GM23338 (cell line): ENCODE measurements at regions not wholly inside any gene's neighbourhood (a gene's known extent, or its start where the extent isn't known, plus 50 kb on each side); places are given as distances from the start of the nearest gene placed in this dataset.

ENCODE experiments used
- ATAC-seq: fragments of 200-7000 bp; cut with Tn5 transposase; 3 replicates; pipeline ENCODE4 v1.9.1; 2020
- DNase-seq: peaks from one replicate; pipeline ENCODE4 v3.0.0-alpha.2; 2015; ENCODE audit warnings: low spot score
- H2AFZ ChIP-seq: fragments of 200-600 bp; sonication (generic); 2 replicates; pipeline ENCODE4 v1.8.0; 2016; ENCODE audit warnings: antibody characterized with exemption, mild to moderate bottlenecking, moderate library complexity
- H3F3A ChIP-seq: fragments of 200-600 bp; sonication (generic); replicated peaks from 2 replicates; pipeline ENCODE4 v1.8.0; 2017; ENCODE audit warnings: antibody characterized with exemption, mixed run types, low read depth
- H3K27ac ChIP-seq: fragments of 200-600 bp; sonication (generic); 2 replicates; pipeline ENCODE4 v1.6.1; 2016; ENCODE audit warnings: low read depth
- H3K27me3 ChIP-seq: fragments of 200-600 bp; sonication (generic); 2 replicates; pipeline ENCODE4 v1.8.0; 2016; ENCODE audit warnings: mild to moderate bottlenecking, mixed run types, moderate library complexity; ENCODE audit not compliant: insufficient read depth
- H3K36me3 ChIP-seq: fragments of 200-600 bp; sonication (generic); 2 replicates; pipeline ENCODE4 v1.8.0; 2016; ENCODE audit warnings: mild to moderate bottlenecking; ENCODE audit not compliant: insufficient read depth
- H3K4me1 ChIP-seq: fragments of 200-600 bp; sonication (generic); 2 replicates; pipeline ENCODE4 v1.8.0; 2016; ENCODE audit warnings: mild to moderate bottlenecking, moderate library complexity; ENCODE audit not compliant: insufficient read depth
- H3K4me2 ChIP-seq: fragments of 200-600 bp; sonication (generic); 2 replicates; pipeline ENCODE4 v1.7.1; 2017; ENCODE audit warnings: mixed run types
- H3K4me3 ChIP-seq: fragments of 200-600 bp; sonication (generic); 2 replicates; pipeline ENCODE4 v1.6.1; 2016; ENCODE audit warnings: mixed run types
- H3K79me2 ChIP-seq: fragments of 200-600 bp; sonication (generic); replicated peaks from 2 replicates; pipeline ENCODE4 v1.8.0; 2017; ENCODE audit warnings: mild to moderate bottlenecking; ENCODE audit not compliant: insufficient read depth
- H3K9me2 ChIP-seq: fragments of 200-600 bp; sonication (generic); 2 replicates; pipeline ENCODE4 v1.8.0; 2017; ENCODE audit not compliant: insufficient read depth
- H4K20me1 ChIP-seq: fragments of 200-600 bp; sonication (generic); replicated peaks from 2 replicates; pipeline ENCODE4 v1.8.0; 2017; ENCODE audit warnings: mild to moderate bottlenecking; ENCODE audit not compliant: insufficient read depth
- H3K27ac Mint-ChIP-seq: 2 replicates; pipeline ENCODE4 v1.8.0; 2020; ENCODE audit warnings: inconsistent platforms, mild to moderate bottlenecking, moderate library complexity, mixed read lengths
- H3K27me3 Mint-ChIP-seq: 3 replicates; pipeline ENCODE4 v1.8.0; 2022; ENCODE audit warnings: low read depth, mild to moderate bottlenecking, moderate library complexity, mixed read lengths, inconsistent platforms; ENCODE audit not compliant: insufficient read depth, poor library complexity
- H3K36me3 Mint-ChIP-seq: 3 replicates; pipeline ENCODE4 v1.8.0; 2021; ENCODE audit warnings: low read depth, mild to moderate bottlenecking, inconsistent platforms, moderate library complexity, mixed read lengths
- H3K4me1 Mint-ChIP-seq: 3 replicates; pipeline ENCODE4 v1.8.0; 2020; ENCODE audit warnings: mild to moderate bottlenecking, inconsistent platforms, mixed read lengths
- H3K4me3 Mint-ChIP-seq: 3 replicates; pipeline ENCODE4 v1.8.0; 2021; ENCODE audit warnings: moderate library complexity, mild to moderate bottlenecking, inconsistent platforms, mixed read lengths
- H3K9me3 Mint-ChIP-seq: 3 replicates; pipeline ENCODE4 v1.8.0; 2020; ENCODE audit warnings: moderate library complexity, mild to moderate bottlenecking, inconsistent platforms, mixed read lengths
- CREB1 ChIP-seq: fragments of 250-450 bp; sonication (Bioruptor Pico); IDR thresholded peaks from 2 replicates; pipeline ENCODE4 v1.5.0; 2020; ENCODE audit warnings: low read depth, mild to moderate bottlenecking, moderate library complexity
- EZH2 ChIP-seq: fragments of 200-600 bp; sonication (generic); IDR thresholded peaks from one replicate; pipeline ENCODE4 v1.8.0; 2017; ENCODE audit warnings: antibody characterized with exemption, mild to moderate bottlenecking, low read depth; ENCODE audit not compliant: unreplicated experiment
- EZH2phosphoT487 ChIP-seq: fragments of 200-600 bp; sonication (generic); IDR thresholded peaks from one replicate; pipeline ENCODE4 v1.8.1; 2018; ENCODE audit warnings: antibody characterized with exemption; ENCODE audit not compliant: unreplicated experiment
- POLR2AphosphoS5 ChIP-seq: IDR thresholded peaks from 2 replicates; pipeline ENCODE4 v1.6.1; 2016; ENCODE audit warnings: antibody characterized with exemption, low read depth
- STAT1 ChIP-seq: IDR thresholded peaks from one replicate; pipeline ENCODE4 v1.6.1; 2016; ENCODE audit warnings: antibody characterized with exemption; ENCODE audit not compliant: unreplicated experiment
- ZNF114 ChIP-seq: fragments of 250-450 bp; sonication (Bioruptor Pico); IDR thresholded peaks from 2 replicates; pipeline ENCODE4 v1.5.0; 2020; ENCODE audit warnings: mild to moderate bottlenecking, moderate library complexity
- ZNF331 ChIP-seq: fragments of 250-450 bp; sonication (Bioruptor Pico); IDR thresholded peaks from 2 replicates; pipeline ENCODE4 v1.5.0; 2020; ENCODE audit warnings: low read depth, mild to moderate bottlenecking, moderate library complexity
- TF ChIP-seq, protein P1 (sequence below), 2 experiments: fragments of 200-600 bp in 1 of 2; sonication (generic) in 1 of 2; conservative IDR thresholded peaks; 2 replicates each; pipeline versions ENCODE4 v1.5.1 to v1.6.1; 2016 to 2017; ENCODE audit warnings: antibody characterized with exemption in 2 of 2, low read depth in 2 of 2, mild to moderate bottlenecking in 2 of 2, moderate library complexity in 1 of 2
- TF ChIP-seq, protein P2 (sequence below): IDR thresholded peaks from 2 replicates; pipeline ENCODE4 v1.6.1; 2016; ENCODE audit warnings: antibody characterized with exemption
- TF ChIP-seq, protein P3 (sequence below): IDR thresholded peaks from one replicate; pipeline ENCODE4 v1.6.1; 2018; ENCODE audit warnings: antibody characterized with exemption; ENCODE audit not compliant: unreplicated experiment

DNA sequence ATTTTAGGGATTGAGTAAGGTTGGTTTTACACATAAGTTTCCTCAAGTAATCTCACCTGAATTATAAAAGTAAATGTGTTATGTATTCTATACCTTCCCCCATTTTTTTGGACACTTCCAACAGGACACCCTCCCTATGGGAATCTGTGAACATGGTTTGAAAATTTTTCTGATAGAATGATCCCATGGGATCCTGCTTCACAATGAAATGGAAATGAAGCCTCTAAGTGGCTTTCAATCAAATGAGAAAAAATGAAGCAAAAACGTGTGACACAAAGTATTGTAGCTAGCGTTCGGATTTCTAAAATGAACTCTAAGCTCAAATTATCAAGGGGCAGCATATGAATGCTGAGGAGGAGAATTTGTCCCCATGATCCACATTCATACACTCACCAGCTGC is 1006.8 kb downstream of the ADGRL2 start (continued):
- TF ChIP-seq, protein P1, sequence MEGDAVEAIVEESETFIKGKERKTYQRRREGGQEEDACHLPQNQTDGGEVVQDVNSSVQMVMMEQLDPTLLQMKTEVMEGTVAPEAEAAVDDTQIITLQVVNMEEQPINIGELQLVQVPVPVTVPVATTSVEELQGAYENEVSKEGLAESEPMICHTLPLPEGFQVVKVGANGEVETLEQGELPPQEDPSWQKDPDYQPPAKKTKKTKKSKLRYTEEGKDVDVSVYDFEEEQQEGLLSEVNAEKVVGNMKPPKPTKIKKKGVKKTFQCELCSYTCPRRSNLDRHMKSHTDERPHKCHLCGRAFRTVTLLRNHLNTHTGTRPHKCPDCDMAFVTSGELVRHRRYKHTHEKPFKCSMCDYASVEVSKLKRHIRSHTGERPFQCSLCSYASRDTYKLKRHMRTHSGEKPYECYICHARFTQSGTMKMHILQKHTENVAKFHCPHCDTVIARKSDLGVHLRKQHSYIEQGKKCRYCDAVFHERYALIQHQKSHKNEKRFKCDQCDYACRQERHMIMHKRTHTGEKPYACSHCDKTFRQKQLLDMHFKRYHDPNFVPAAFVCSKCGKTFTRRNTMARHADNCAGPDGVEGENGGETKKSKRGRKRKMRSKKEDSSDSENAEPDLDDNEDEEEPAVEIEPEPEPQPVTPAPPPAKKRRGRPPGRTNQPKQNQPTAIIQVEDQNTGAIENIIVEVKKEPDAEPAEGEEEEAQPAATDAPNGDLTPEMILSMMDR (conservative IDR thresholded peaks at IDR 0.05; ENCODE audit: low read depth in 2 of 2): no peak
- no peak for TF ChIP-seq ZNF114
- no peak for TF ChIP-seq EZH2
- no peak for TF ChIP-seq EZH2phosphoT487
- TF ChIP-seq ZNF331 (CRISPR knock-in tag): no peak
- TF ChIP-seq, protein P2, sequence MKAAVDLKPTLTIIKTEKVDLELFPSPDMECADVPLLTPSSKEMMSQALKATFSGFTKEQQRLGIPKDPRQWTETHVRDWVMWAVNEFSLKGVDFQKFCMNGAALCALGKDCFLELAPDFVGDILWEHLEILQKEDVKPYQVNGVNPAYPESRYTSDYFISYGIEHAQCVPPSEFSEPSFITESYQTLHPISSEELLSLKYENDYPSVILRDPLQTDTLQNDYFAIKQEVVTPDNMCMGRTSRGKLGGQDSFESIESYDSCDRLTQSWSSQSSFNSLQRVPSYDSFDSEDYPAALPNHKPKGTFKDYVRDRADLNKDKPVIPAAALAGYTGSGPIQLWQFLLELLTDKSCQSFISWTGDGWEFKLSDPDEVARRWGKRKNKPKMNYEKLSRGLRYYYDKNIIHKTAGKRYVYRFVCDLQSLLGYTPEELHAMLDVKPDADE: no peak
- TF ChIP-seq, protein P3, sequence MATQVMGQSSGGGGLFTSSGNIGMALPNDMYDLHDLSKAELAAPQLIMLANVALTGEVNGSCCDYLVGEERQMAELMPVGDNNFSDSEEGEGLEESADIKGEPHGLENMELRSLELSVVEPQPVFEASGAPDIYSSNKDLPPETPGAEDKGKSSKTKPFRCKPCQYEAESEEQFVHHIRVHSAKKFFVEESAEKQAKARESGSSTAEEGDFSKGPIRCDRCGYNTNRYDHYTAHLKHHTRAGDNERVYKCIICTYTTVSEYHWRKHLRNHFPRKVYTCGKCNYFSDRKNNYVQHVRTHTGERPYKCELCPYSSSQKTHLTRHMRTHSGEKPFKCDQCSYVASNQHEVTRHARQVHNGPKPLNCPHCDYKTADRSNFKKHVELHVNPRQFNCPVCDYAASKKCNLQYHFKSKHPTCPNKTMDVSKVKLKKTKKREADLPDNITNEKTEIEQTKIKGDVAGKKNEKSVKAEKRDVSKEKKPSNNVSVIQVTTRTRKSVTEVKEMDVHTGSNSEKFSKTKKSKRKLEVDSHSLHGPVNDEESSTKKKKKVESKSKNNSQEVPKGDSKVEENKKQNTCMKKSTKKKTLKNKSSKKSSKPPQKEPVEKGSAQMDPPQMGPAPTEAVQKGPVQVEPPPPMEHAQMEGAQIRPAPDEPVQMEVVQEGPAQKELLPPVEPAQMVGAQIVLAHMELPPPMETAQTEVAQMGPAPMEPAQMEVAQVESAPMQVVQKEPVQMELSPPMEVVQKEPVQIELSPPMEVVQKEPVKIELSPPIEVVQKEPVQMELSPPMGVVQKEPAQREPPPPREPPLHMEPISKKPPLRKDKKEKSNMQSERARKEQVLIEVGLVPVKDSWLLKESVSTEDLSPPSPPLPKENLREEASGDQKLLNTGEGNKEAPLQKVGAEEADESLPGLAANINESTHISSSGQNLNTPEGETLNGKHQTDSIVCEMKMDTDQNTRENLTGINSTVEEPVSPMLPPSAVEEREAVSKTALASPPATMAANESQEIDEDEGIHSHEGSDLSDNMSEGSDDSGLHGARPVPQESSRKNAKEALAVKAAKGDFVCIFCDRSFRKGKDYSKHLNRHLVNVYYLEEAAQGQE: no peak

DNA sequence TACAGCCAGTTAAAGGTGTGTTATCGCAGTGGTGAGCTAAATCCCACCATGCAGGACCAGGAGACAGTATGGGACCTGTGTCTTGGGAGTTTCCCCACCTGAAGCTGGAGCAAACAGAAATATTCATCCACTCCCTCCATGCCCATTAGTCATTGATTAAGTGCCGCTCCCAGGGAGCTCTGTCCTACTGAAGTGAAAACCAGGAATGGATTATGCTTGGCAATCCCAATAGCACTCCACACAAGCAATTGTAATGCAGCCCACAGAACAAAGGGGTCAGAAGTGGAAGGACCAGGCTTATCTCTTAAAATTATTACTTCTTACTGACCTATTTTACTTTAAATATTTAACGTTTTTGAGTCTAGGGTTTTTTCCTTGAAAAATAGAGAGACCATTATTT is 1005.4 kb downstream of the ADGRL2 start:
- peaks cover 20% of the 10 kb centered on the region; the same call in 2 of the 3 replicates for H3K4me1 Mint-ChIP-seq
- Histone ChIP-seq H3K27ac (no peak overlapping the region), H4K20me1 (no peaks in the 10 kb centered on the region), H2AFZ (no peak overlapping the region), H3K9me2 (0 out of 2 replicates have a peak, but pooled peaks cover 7% of the 10 kb centered on the region), H3K36me3 (no peaks in the 10 kb centered on the region), H3K79me2 (no peaks in the 10 kb centered on the region), H3K27me3 (no peaks in the 10 kb centered on the region), H3K4me3 (no peak overlapping the region), H3K4me1 (no peaks in the 10 kb centered on the region; the same call in 1 of the 2 replicates), H3F3A (no peaks in the 10 kb centered on the region), H3K4me2 (no peak overlapping the region)
- no peaks in the 10 kb centered on the region for H3K27me3 Mint-ChIP-seq
- no peak overlapping the region for H3K27ac Mint-ChIP-seq
- no peak overlapping the region for H3K4me3 Mint-ChIP-seq
- H3K36me3 Mint-ChIP-seq: 0 out of 3 replicates have a peak, but pooled peaks cover 3% of the 10 kb centered on the region
- ATAC-seq (peak; percentile 75), DNase-seq (no peak)
- no peaks in the 10 kb centered on the region for H3K9me3 Mint-ChIP-seq
- TF ChIP-seq, protein P3: no peak
- TF ChIP-seq STAT1: no peak
- TF ChIP-seq, protein P2: no peak
- TF ChIP-seq EZH2: no peak
- TF ChIP-seq POLR2AphosphoS5: no peak
- TF ChIP-seq ZNF114: no peak
- no peak for TF ChIP-seq CREB1
- TF ChIP-seq, protein P1 (conservative IDR thresholded peaks at IDR 0.05; ENCODE audit: low read depth in 2 of 2): no peak
